HG02610 (cell line): ENCODE measurements at regions not wholly inside any gene's neighbourhood (a gene's known extent, or its start where the extent isn't known, plus 50 kb on each side); places are given as distances from the start of the nearest gene placed in this dataset.

ENCODE experiments used
- ATAC-seq: cut with Tn5 transposase; IDR thresholded peaks from one replicate; pipeline ENCODE4 v1.9.1; 2021; ENCODE audit warnings: mild to moderate bottlenecking, moderate library complexity; ENCODE audit not compliant: unreplicated experiment

DNA sequence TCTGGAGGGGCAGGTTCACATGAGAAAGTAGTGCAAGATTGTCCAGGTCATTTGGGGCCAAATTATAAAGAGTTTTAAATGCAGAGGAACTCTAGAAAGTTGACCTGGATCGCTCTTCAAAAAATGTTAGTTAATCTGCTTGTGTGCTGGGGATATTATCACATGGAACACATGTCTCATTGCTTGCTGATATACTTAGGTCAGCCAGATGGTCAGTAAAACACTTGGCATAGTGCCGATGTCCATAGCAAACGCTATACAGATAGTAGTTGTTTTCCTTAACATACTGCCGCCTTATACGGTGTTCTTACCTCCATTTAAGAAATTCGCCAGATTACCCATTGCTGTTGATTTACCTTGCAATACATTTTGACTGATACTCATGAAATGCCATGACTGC, 103.4 kb upstream of the CWC22 start:
- no peak for ATAC-seq

DNA sequence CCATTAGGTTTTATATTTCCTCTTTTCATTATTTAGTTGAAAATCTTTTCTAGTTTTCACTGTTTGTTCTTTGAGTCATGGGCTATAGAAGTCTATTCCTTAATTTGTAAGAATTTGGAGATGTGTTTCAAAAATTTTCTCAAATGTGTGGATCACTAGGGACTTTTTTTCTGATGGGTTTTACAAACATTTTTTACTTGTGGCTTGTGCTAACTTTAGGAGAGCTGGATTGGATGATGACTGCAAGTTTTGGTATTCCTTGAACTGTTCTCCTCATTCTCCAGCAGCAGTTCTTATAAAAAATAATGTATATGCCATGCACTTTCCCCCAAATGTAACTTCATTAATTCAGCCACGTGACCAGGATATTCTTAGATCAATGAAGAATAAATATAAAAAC, 94.7 kb upstream of the CWC22 start:
- ATAC-seq, result no peak

DNA sequence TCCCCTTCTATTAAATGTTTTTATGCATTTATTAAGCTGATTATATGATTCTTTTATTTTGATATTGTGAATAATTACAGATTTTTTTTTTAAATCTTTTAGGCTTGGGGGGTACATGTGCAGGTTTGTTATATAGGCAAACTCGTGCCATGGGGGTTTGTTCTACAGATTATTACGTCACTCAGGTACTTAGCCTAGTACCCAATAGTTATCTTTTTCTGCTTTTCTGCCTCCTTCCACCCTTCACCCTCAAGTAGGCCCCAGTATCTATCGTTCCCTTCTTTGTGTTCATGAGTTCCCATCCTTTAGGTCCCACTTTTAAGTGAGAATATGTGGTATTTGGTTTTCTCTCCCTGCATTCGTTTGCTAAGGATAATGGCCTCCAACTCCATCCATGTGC, 92.2 kb upstream of the CWC22 start:
- no peak for ATAC-seq

DNA sequence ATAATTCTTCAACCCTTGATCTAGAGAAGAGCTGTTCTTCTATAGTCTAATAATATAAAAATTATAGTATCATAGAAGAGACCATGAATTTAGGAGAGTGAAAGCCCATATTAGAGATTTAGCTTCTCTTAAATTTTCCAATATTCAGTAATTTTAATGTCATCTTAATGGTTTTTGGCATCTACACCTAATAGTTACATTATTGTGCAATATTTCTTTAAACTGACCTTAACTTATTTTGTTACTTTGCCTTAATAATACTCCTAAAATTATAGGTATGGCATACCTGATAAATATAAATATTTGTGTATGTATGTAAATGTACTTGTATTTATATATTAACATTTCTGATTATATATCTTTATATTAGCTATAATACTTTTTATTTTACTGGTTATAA, 78.0 kb upstream of the CWC22 start:
- ATAC-seq, result no peak

DNA sequence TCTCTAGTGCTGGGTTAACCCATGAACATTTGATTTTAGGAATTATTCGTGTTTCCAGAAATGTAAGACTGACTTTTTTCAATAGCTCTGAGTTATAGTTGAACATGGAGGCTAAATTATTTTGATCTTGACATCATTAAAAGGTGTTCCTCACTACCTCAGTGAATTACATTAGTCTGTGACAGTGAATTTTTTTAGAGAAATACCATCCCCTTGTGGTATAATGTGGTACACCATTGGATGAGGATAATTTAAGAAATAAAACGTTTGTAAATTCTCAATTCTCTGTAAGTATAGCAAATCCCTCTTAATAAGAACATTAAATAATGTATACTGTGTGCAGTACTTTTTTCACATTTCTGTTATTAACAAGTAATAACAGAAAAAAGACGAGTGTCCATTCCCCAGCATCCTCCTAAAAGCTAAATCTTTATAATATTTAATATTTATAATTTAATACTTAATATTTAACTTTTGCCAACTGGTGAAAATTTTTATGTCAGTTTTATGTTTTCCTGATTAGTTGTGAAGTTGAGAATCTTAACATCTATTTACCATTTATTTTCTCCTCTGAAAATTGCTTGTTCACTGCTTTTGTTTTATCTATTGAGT, 70.3 kb upstream of the CWC22 start:
- ATAC-seq, result no peak

DNA sequence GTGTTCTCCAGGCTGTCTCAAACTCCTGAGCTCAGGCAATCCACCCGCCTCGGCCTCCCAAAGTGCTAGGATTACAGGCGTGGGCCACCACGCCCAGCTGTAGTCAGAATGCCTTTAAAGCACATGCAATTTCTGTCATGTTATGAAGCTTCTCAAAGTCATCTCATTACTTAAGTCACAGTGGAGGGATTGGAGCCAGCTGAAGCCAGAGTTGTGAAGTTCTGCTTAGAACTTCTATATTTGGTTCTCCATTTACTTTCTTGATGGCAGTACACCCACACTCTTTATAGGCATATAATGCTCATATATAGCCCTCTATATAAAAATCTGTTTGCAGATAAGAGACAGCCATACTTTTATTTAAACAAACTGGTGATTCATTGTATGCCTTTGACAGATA, 68.8 kb upstream of the CWC22 start:
- ATAC-seq, result no peak

DNA sequence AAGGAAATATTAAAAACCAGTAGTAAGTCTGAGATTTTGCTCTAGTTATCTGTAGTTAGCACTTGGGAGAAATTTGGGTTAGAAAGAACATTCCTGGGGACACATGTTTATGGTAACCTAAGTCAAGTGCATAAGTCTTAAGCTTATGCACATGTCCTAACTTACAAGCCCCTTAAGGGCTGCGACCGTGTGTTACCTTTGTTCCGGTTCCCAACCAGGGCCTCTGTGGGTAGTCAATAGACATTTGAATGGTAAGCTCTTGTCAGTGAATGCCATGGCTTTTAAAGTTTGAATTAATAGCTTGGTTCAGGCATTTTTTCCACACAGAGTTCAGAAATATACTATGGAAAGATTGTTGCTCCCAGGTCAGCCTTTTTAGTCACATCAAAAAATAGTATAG, 64.7 kb upstream of the CWC22 start:
- no peak for ATAC-seq

DNA sequence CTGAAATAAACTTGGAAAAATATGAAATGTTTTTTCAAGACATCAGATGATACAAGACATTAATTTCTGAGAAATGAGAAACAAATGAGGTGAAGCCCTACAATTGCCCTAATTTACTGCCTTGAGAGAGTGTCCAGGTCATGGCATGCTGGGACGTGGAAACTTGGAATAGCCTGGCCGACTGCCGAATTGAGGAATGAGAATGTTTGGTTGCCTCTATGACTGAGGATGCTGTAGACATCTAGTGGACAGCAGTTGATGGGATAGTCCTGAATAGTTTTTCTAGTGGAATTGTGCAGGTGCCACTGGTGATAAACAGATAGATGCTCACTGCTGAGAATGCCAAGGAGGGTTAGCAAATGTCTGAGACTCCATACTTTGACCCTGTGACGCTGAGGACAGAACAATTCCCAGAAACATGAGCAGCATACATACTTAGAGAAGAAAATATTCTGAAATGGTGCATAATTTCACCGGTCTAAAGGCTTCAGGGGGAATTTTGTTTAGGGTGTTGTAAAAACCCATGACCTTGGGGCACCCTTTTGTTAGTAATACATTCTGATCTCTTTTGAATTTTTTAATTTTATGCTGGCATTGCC, 56.5 kb upstream of the CWC22 start:
- ATAC-seq, result no peak

DNA sequence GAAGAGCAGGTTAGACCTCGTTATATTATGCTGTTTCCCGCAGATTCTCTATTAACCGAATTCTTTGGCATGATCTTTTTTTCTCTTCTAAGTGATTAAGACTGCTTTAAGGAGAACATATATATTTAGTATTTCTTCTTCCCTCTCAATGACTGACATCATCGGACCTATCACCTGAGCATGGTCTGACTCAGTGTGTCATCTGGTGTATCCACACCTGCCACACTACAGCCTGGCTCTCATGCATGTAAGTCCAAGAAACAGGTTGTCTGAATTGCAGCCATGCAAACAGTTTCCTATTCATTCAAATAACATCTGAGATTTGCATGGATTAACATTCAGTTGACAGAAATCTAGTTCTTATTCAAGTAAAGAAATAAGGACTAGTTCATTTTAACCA, 55.1 kb upstream of the CWC22 start:
- no peak for ATAC-seq

DNA sequence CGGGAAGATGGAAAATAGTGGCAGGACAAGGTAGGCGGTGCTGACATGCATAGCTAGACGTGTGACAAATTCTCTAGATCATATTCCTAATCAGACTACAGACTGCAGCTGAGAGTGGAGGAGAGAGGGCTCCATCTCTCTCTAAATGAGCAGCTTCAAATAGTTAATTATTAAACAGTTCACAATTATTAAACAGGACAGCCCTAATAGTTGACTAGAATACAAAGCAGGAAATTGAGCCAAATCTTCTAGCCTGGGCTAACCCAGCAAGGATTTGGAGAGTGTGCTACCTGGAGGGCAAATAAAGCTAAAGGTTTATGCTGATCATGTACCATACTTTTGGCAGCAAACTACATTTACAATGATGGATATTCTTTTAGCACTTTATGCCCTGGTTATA, 54.4 kb upstream of the CWC22 start:
- no peak for ATAC-seq

DNA sequence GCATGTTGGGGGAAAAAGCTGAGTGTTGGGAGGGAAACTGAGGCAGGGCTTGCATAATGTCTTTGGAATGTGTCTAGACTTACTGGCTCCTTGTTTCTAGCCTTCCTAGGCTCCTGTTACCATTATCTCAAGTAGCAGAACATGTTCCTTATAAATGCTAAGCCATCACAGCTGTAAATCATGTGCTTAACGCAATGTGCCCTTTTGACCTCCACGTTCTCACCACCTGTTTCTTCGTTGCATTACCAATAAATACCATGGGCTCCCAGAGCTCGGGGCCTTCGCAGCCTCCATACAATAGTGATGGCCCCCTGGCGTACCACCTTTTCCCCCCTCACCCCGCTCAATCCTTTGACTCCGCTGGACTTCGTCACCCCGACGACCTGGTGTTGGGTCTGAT, 54.0 kb upstream of the CWC22 start:
- ATAC-seq, result no peak

DNA sequence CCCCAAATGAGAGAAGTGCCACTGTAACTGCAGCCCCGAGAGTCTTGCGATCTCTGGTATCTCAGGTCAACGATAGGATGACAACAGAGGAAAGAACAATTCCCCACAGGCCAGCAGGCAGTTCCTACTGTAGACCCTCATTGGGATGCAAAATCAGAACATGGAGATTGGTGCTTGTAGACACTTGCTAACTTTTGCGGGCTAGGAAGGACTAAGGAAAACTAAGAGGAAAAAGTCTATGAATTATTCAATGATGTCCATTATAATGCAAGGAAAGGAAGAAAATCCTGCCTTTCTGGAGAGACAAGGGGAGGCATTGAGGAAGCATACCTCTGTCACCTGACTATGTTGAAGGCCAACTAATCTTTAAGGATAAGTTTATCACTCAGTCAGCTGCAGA, 51.9 kb upstream of the CWC22 start:
- no peak for ATAC-seq

DNA sequence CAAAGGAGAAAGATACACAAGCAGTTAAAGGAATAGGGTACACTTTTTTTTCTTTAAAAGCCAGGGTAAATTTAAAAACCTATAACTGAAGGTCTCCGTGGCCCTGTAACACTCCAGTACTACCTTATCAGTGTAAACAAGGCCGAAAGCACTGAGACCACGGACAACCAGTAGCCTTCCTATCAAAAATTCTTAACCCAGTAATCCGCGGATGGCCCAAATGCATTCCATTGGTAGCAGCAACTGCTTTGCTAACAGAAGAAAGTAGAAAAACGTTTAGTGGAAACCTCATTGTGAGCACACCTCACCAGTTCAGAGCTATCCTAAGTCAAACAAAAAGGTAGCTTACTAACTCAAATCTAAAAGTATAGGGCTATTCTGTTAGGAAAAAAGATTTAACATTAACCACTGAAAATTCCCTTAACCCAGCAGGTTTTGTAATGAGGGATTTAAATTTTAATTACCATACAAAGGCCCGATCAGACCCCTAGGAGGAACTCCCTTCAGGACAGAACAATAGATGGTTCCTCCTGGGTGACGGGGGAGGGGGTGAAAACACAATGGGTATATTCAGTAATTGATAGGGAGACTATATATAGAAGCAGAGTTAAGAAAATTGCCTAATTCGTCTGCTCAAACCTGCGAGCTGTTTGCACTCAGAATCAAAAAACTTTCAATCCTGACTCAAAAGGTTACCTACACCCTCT, 50.8 kb upstream of the CWC22 start:
- no peak for ATAC-seq
